Gastrocnemius medialis (tissue), 4 donors: ENCODE measurements at regions not wholly inside any gene's neighbourhood (a gene's known extent, or its start where the extent isn't known, plus 50 kb on each side); places are given as distances from the start of the nearest gene placed in this dataset.
A peak's percentile ranks its signal among the peaks of the same experiment; 100 is the strongest.

Experiments
- ATAC-seq, 2 donors: fragments of 150-250 bp; one replicate each; pipeline ENCODE4 v1.9.1; 2016
- DNase-seq, 2 donors: peaks; one replicate each; pipeline ENCODE4 v3.0.0-alpha.2; 2019
- H3K27ac ChIP-seq, 4 donors: fragments of 200-600 bp; sonication (generic); 1 replicate in 1 of 4; 2 replicates in 3 of 4; pipeline ENCODE4 v1.5.1; 2016 to 2018; ENCODE audit warnings: mild to moderate bottlenecking in 2 of 4, moderate library complexity in 1 of 4
- H3K27me3 ChIP-seq, 3 donors: fragments of 200-600 bp; sonication (generic) in 2 of 3; 1 replicate in 1 of 3; 2 replicates in 2 of 3; pipeline versions ENCODE4 v1.5.1 to v1.6.0; 2016 to 2019; ENCODE audit warnings: mild to moderate bottlenecking in 1 of 3, moderate library complexity in 1 of 3
- H3K36me3 ChIP-seq, 2 donors: fragments of 200-600 bp; sonication (generic) in 1 of 2; one replicate each; pipeline ENCODE4 v1.5.1; 2017 to 2018
- H3K4me1 ChIP-seq, 2 donors: fragments of 200-600 bp; sonication (generic) in 1 of 2; one replicate each; pipeline ENCODE4 v1.5.1; 2016 to 2017; ENCODE audit warnings: mild to moderate bottlenecking in 2 of 2
- H3K4me3 ChIP-seq, 4 donors: fragments of 200-600 bp; sonication (generic) in 3 of 4; 1 replicate in 1 of 4; 2 replicates in 3 of 4; pipeline ENCODE4 v1.5.1; 2016 to 2019; ENCODE audit warnings: mild to moderate bottlenecking in 2 of 4
- H3K9me3 ChIP-seq, 3 donors: fragments of 200-600 bp; sonication (generic) in 2 of 3; 1 replicate in 1 of 3; 2 replicates in 2 of 3; pipeline ENCODE4 v1.5.1; 2016 to 2019
- CTCF ChIP-seq, 5 experiments: fragments of 450-650 bp in 3 of 5; fragments of 200-600 bp in 2 of 5; sonication (generic) in 2 of 5; IDR thresholded peaks in 4 of 5; conservative IDR thresholded peaks in 1 of 5; 1 replicate in 4 of 5; 2 replicates in 1 of 5; pipeline ENCODE4 v1.5.1; 2016 to 2019; ENCODE audit warnings: antibody characterized with exemption in 5 of 5, mild to moderate bottlenecking in 3 of 5, moderate library complexity in 3 of 5
- POLR2A ChIP-seq, 2 donors: fragments of 450-650 bp; IDR thresholded peaks; one replicate each; pipeline ENCODE4 v1.6.1; 2017; ENCODE audit warnings: antibody characterized with exemption in 2 of 2, mild to moderate bottlenecking in 2 of 2, moderate library complexity in 2 of 2
- in situ Hi-C, 4 donors: fragments of 200-750 bp; cut with MboI; loops; one replicate each; pipeline versions ENCODE4 v1.15.0 to v1.8.0; 2017; ENCODE audit warnings: low sequenced_read_pairs in 4 of 4
- intact Hi-C: fragments of 100-400 bp; cut with DNase I; formaldehyde crosslinking; loops from one replicate; pipeline ENCODE4 v1.15.1; 2023; ENCODE audit warnings: low total_unique reads

- Histone ChIP-seq H3K4me3 (no peak overlapping the region), H3K27me3 (no peaks in the 10 kb centered on the region), H3K9me3 (no peaks in the 10 kb centered on the region), H3K36me3 (no peaks in the 10 kb centered on the region), H3K4me1 (peaks cover 0 to 4% of the 10 kb centered on the region in 2 donors), H3K27ac (no peak overlapping the region)
- no peak for ATAC-seq
- intact Hi-C loops = no loop called here
- no peak for DNase-seq
- in situ Hi-C loops = no loop called here
- TF ChIP-seq CTCF (IDR thresholded peaks at IDR 0.05 in 4 of 5, conservative IDR thresholded peaks at IDR 0.05 in 1 of 5) (no peak), POLR2A (IDR thresholded peaks at IDR 0.05) (no peak)
These were observed 218.4 kb downstream of the ACTL7B start for GRCh38 chr9:108637340-108637739.

- DNase-seq (no peak), ATAC-seq (no peak)
- no peaks in the 10 kb centered on the region for H3K27me3 ChIP-seq
- no peaks in the 10 kb centered on the region for H3K36me3 ChIP-seq
- no peaks in the 10 kb centered on the region for H3K9me3 ChIP-seq
- in situ Hi-C loops = no loop called here
- H3K27ac ChIP-seq = no peak overlapping the region
- H3K4me1 ChIP-seq = peaks cover 0 to 4% of the 10 kb centered on the region in 2 donors
- TF ChIP-seq POLR2A (IDR thresholded peaks at IDR 0.05) (no peak), CTCF (IDR thresholded peaks at IDR 0.05 in 4 of 5, conservative IDR thresholded peaks at IDR 0.05 in 1 of 5) (no peak)
- H3K4me3 ChIP-seq = no peak overlapping the region
- intact Hi-C loops = no loop called here
These were observed 219.8 kb downstream of the ACTL7B start for GRCh38 chr9:108636013-108636412.

- ATAC-seq (no peak), DNase-seq (no peak)
- no peak for TF ChIP-seq CTCF (IDR thresholded peaks at IDR 0.05 in 4 of 5, conservative IDR thresholded peaks at IDR 0.05 in 1 of 5)
- TF ChIP-seq POLR2A (IDR thresholded peaks at IDR 0.05) = no peak
- no peak overlapping the region for H3K27ac ChIP-seq
- no peaks in the 10 kb centered on the region for H3K9me3 ChIP-seq
- H3K27me3 ChIP-seq = no peaks in the 10 kb centered on the region
- peaks cover 0 to 4% of the 10 kb centered on the region in 2 donors for H3K4me1 ChIP-seq
- intact Hi-C loops (no loop called here), in situ Hi-C loops (no loop called here)
- H3K36me3 ChIP-seq = no peaks in the 10 kb centered on the region
- H3K4me3 ChIP-seq = no peak overlapping the region
These were observed 220.9 kb downstream of the ACTL7B start for GRCh38 chr9:108634672-108635462.

- no peaks in the 10 kb centered on the region for H3K9me3 ChIP-seq
- in situ Hi-C loops = no loop called here
- TF ChIP-seq POLR2A (IDR thresholded peaks at IDR 0.05) (no peak), CTCF (IDR thresholded peaks at IDR 0.05 in 4 of 5, conservative IDR thresholded peaks at IDR 0.05 in 1 of 5) (no peak)
These were observed 221.6 kb downstream of the ACTL7B start for GRCh38 chr9:108634204-108634603.

More at GRCh38 chr9:108634204-108634603, 221.6 kb downstream of the ACTL7B start:
- Histone ChIP-seq H3K36me3 (no peaks in the 10 kb centered on the region), H3K27me3 (no peaks in the 10 kb centered on the region), H3K4me3 (no peak overlapping the region), H3K27ac (no peak overlapping the region), H3K4me1 (peaks cover 0 to 4% of the 10 kb centered on the region in 2 donors)
- intact Hi-C loops = no loop called here
- ATAC-seq (peak; percentile 52 to 75), DNase-seq (peak in 1 of 2 donors; percentile 13)
